ENCODE measurements at regions not wholly inside any gene's neighbourhood (a gene's known extent, or its start where the extent isn't known, plus 50 kb on each side); places are given as distances from the start of the nearest gene placed in this dataset.

DNA sequence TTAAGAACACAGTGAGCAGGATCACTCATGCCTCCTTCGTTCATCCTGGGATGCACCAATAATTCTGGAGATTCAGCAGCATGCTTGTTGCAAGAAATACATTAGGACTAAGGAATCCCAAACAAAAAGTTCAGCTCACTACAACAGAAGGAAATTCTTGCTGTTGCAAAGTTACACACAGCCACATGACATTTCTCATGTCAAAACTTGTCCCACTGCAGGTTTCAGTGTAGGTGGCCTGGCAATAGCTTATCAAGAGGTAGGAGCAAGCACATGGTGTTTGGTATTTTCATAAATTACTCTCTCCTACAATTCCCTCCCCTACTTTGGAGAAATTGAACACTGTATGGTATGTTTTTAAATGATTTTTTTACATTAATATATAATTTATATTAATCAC lies 399.6 kb upstream of the EPHA3 start:
- no peak for ATAC-seq
- TF ChIP-seq CSDC2 (CRISPR knock-in tag; IDR thresholded peaks at IDR 0.05): no peak
- TF ChIP-seq BACH2 (CRISPR knock-in tag; IDR thresholded peaks at IDR 0.05; ENCODE audit: borderline replicate concordance): no peak
- no peak for TF ChIP-seq ZFP30 (CRISPR knock-in tag; IDR thresholded peaks at IDR 0.05)
- no peak for TF ChIP-seq ZNF565 (CRISPR knock-in tag; conservative IDR thresholded peaks at IDR 0.05; ENCODE audit: low read depth)
- TF ChIP-seq, protein P1, sequence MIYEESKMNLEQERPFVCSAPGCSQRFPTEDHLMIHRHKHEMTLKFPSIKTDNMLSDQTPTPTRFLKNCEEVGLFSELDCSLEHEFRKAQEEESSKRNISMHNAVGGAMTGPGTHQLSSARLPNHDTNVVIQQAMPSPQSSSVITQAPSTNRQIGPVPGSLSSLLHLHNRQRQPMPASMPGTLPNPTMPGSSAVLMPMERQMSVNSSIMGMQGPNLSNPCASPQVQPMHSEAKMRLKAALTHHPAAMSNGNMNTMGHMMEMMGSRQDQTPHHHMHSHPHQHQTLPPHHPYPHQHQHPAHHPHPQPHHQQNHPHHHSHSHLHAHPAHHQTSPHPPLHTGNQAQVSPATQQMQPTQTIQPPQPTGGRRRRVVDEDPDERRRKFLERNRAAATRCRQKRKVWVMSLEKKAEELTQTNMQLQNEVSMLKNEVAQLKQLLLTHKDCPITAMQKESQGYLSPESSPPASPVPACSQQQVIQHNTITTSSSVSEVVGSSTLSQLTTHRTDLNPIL (CRISPR knock-in tag; IDR thresholded peaks at IDR 0.05; ENCODE audit: low read depth): no peak
- no peak for TF ChIP-seq ZFP3 (CRISPR knock-in tag; IDR thresholded peaks at IDR 0.05)
- no peak for TF ChIP-seq GLIS3 (CRISPR knock-in tag; IDR thresholded peaks at IDR 0.05)
- TF ChIP-seq OSR1 (CRISPR knock-in tag; IDR thresholded peaks at IDR 0.05): no peak
- TF ChIP-seq PPARA (CRISPR knock-in tag; IDR thresholded peaks at IDR 0.05; ENCODE audit: borderline replicate concordance): no peak
- TF ChIP-seq ZNF70 (CRISPR knock-in tag; IDR thresholded peaks at IDR 0.05): no peak
- TF ChIP-seq TOX (CRISPR knock-in tag; IDR thresholded peaks at IDR 0.05; ENCODE audit: borderline replicate concordance): no peak
- TF ChIP-seq TCF4 (CRISPR knock-in tag; IDR thresholded peaks at IDR 0.05; ENCODE audit: borderline replicate concordance): no peak
- TF ChIP-seq, protein P2, sequence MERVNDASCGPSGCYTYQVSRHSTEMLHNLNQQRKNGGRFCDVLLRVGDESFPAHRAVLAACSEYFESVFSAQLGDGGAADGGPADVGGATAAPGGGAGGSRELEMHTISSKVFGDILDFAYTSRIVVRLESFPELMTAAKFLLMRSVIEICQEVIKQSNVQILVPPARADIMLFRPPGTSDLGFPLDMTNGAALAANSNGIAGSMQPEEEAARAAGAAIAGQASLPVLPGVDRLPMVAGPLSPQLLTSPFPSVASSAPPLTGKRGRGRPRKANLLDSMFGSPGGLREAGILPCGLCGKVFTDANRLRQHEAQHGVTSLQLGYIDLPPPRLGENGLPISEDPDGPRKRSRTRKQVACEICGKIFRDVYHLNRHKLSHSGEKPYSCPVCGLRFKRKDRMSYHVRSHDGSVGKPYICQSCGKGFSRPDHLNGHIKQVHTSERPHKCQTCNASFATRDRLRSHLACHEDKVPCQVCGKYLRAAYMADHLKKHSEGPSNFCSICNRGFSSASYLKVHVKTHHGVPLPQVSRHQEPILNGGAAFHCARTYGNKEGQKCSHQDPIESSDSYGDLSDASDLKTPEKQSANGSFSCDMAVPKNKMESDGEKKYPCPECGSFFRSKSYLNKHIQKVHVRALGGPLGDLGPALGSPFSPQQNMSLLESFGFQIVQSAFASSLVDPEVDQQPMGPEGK (CRISPR knock-in tag; IDR thresholded peaks at IDR 0.05; ENCODE audit: borderline replicate concordance): no peak
- no peak for TF ChIP-seq SNAI2 (CRISPR knock-in tag; IDR thresholded peaks at IDR 0.05)
- TF ChIP-seq, protein P3, sequence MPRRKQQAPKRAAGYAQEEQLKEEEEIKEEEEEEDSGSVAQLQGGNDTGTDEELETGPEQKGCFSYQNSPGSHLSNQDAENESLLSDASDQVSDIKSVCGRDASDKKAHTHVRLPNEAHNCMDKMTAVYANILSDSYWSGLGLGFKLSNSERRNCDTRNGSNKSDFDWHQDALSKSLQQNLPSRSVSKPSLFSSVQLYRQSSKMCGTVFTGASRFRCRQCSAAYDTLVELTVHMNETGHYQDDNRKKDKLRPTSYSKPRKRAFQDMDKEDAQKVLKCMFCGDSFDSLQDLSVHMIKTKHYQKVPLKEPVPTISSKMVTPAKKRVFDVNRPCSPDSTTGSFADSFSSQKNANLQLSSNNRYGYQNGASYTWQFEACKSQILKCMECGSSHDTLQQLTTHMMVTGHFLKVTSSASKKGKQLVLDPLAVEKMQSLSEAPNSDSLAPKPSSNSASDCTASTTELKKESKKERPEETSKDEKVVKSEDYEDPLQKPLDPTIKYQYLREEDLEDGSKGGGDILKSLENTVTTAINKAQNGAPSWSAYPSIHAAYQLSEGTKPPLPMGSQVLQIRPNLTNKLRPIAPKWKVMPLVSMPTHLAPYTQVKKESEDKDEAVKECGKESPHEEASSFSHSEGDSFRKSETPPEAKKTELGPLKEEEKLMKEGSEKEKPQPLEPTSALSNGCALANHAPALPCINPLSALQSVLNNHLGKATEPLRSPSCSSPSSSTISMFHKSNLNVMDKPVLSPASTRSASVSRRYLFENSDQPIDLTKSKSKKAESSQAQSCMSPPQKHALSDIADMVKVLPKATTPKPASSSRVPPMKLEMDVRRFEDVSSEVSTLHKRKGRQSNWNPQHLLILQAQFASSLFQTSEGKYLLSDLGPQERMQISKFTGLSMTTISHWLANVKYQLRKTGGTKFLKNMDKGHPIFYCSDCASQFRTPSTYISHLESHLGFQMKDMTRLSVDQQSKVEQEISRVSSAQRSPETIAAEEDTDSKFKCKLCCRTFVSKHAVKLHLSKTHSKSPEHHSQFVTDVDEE (CRISPR knock-in tag; IDR thresholded peaks at IDR 0.05): no peak
- no peak for TF ChIP-seq ARNTL (CRISPR knock-in tag; IDR thresholded peaks at IDR 0.05; ENCODE audit: borderline replicate concordance, low read depth)
- no peak for TF ChIP-seq ESRRG (CRISPR knock-in tag; IDR thresholded peaks at IDR 0.05)
- TF ChIP-seq, protein P4, sequence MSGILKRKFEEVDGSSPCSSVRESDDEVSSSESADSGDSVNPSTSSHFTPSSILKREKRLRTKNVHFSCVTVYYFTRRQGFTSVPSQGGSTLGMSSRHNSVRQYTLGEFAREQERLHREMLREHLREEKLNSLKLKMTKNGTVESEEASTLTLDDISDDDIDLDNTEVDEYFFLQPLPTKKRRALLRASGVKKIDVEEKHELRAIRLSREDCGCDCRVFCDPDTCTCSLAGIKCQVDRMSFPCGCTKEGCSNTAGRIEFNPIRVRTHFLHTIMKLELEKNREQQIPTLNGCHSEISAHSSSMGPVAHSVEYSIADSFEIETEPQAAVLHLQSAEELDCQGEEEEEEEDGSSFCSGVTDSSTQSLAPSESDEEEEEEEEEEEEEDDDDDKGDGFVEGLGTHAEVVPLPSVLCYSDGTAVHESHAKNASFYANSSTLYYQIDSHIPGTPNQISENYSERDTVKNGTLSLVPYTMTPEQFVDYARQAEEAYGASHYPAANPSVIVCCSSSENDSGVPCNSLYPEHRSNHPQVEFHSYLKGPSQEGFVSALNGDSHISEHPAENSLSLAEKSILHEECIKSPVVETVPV (CRISPR knock-in tag; IDR thresholded peaks at IDR 0.05): no peak
- TF ChIP-seq ZNF8 (CRISPR knock-in tag; IDR thresholded peaks at IDR 0.05): no peak
- no peak for TF ChIP-seq ISL1 (CRISPR knock-in tag; IDR thresholded peaks at IDR 0.05)

DNA sequence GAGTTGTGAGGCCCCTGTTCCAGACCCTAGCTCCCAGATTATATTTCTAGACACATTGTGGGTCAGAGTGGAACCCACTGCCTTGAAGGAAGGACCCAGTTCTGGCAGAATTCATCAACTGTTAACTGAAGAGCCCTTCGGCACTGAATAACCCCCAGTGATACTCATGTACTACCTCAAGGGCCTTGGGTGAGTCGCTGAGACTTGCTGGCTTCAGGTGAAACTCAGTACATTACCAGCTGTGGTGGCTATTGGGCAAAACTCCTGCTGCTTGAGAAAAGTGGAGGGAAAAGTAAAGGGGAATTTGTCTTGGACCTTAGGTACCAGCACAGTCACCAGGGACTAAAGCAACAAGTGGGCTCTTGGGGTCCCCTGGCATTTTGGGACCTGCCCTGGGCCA lies 394.9 kb upstream of the EPHA3 start:
- ATAC-seq: no peak
- TF ChIP-seq, protein P1 (CRISPR knock-in tag; IDR thresholded peaks at IDR 0.05; ENCODE audit: low read depth): no peak
- no peak for TF ChIP-seq ZNF70 (CRISPR knock-in tag; IDR thresholded peaks at IDR 0.05)
- no peak for TF ChIP-seq ZFP3 (CRISPR knock-in tag; IDR thresholded peaks at IDR 0.05)
- TF ChIP-seq, protein P5, sequence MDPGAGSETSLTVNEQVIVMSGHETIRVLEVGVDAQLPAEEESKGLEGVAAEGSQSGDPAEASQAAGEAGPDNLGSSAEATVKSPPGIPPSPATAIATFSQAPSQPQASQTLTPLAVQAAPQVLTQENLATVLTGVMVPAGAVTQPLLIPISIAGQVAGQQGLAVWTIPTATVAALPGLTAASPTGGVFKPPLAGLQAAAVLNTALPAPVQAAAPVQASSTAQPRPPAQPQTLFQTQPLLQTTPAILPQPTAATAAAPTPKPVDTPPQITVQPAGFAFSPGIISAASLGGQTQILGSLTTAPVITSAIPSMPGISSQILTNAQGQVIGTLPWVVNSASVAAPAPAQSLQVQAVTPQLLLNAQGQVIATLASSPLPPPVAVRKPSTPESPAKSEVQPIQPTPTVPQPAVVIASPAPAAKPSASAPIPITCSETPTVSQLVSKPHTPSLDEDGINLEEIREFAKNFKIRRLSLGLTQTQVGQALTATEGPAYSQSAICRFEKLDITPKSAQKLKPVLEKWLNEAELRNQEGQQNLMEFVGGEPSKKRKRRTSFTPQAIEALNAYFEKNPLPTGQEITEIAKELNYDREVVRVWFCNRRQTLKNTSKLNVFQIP (CRISPR knock-in tag; IDR thresholded peaks at IDR 0.05; ENCODE audit: borderline replicate concordance, low read depth): no peak
- TF ChIP-seq, protein P3 (CRISPR knock-in tag; IDR thresholded peaks at IDR 0.05): no peak
- TF ChIP-seq ZNF8 (CRISPR knock-in tag; IDR thresholded peaks at IDR 0.05): no peak
- TF ChIP-seq OSR1 (CRISPR knock-in tag; IDR thresholded peaks at IDR 0.05): no peak
- no peak for TF ChIP-seq ZC3H10 (CRISPR knock-in tag; IDR thresholded peaks at IDR 0.05)
- no peak for TF ChIP-seq ZFP30 (CRISPR knock-in tag; IDR thresholded peaks at IDR 0.05)
- TF ChIP-seq ARNTL (CRISPR knock-in tag; IDR thresholded peaks at IDR 0.05; ENCODE audit: borderline replicate concordance, low read depth): no peak
- no peak for TF ChIP-seq ESRRG (CRISPR knock-in tag; IDR thresholded peaks at IDR 0.05)
- TF ChIP-seq SNAI2 (CRISPR knock-in tag; IDR thresholded peaks at IDR 0.05): no peak
- no peak for TF ChIP-seq ISL1 (CRISPR knock-in tag; IDR thresholded peaks at IDR 0.05)
- no peak for TF ChIP-seq GLIS3 (CRISPR knock-in tag; IDR thresholded peaks at IDR 0.05)
- no peak for TF ChIP-seq CSDC2 (CRISPR knock-in tag; IDR thresholded peaks at IDR 0.05)
- TF ChIP-seq ZNF565 (CRISPR knock-in tag; conservative IDR thresholded peaks at IDR 0.05; ENCODE audit: low read depth): no peak
- TF ChIP-seq, protein P4 (CRISPR knock-in tag; IDR thresholded peaks at IDR 0.05): no peak

Measured in SK-N-SH treated with all-trans-retinoic acid at 6 μM for 48 hours (cell line).